Activated T-cell treated with anti-CD3 and anti-CD28 coated beads for 48 hours (primary cell): ENCODE measurements at regions not wholly inside any gene's neighbourhood (a gene's known extent, or its start where the extent isn't known, plus 50 kb on each side); places are given as distances from the start of the nearest gene placed in this dataset.

ENCODE experiments used
- DNase-seq: peaks from one replicate; pipeline ENCODE4 v3.0.0-alpha.2; 2020; ENCODE audit warnings: low read depth

DNA sequence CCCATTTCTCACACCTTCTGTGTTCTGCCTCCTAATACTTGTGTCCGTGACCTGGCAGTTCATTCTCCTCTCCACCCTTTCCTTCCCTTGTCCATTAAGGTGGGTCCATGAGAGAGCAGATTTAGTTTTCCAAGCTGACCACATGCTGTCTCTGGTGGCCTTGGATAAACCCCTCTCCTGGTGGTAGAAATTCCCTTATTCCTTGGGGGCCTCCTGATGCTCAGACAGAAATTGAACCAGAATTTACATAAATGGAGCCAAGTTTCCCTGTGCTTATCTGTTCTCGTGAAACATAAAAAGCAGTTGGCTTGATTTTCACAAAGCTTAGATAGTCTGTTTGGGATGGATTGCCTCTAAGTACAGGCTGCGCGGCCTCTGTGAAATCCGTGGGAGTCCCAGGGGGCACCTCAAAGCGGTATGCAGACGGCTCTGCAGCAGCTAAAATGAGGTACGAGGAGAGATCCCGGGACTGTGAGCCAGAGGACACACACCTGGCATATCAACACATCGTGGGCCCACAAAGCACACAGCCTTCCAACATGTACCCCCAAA lies 101.0 kb upstream of the NMNAT3 start:
- no peak for DNase-seq

DNA sequence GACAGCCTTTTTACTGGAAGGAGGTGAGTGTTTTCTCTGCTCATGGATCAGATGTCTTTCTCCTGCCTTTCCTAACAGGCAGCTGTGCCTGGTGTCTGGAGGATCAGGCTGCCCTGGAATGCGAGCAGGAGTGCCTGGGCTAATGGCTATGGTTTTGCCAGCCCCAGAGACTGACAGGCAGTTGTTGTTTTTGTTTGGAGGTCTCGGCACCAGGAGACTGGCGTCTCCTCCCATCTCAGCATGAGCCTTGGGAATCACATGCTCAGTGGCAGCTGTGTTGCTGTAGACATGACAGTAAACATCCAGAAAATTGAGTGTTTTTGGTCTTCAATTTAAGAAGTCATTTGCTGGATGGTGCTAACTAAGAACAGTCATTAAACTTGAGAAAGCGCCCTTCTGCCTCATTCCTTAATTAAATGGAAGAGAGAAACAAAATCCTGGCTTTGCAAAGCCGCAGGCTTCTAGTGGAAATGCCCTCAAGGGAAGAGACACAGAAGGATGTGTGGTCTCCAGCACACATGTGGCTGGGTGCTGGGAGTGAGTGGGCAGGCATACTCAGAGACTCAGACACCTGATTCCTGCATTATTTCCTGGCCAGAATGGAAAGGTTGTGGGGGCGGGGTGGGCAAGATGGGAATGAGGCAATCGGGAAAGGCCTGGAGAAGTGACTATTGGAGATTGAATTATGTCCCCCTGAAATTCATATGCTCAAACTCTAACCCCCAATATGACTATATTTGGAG lies 97.0 kb upstream of the NMNAT3 start:
- no peak for DNase-seq

DNA sequence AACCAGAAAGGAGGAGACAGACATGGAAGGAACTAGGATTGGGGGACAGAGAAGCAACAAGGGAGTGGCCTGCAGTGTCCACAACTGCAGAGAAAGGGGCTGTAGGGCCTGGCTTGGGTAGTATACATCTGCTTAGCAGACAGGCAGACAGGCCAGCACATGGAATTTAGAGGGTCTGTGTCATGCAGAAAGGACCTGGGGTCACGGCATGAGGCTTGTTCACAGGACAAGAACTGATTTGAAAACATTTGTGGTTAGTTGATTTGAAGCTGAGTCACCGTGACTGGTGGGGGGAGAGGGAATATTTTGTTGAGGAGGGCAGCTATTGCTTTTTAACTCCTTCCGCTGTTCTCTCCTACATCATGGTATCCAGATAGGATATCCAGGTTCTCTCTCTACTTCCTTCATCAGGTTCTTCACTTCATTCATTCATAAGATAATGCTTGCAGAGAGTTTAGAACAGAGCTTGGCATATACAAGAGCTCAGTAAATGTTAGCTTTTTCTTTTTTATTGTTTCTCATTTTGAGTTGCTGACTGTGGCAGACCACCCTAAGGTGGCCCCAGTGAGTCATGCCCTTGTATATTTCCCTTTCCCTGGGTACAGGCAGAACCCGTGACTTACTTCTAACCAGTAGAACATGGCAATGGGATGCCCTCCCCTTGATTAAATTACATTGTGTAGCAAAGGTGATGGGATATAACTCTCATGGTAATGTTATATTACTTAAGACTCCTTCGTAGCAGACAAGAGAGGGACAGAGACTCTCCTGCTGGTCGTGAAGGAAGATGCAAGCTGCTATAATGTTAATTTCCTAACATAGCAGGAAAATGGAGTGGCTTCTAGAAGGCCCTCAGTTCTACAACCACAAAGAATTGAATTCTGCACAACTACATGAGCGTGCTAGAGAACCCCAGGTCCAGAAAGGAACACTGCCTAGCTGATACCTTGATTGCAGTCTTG lies 95.0 kb upstream of the NMNAT3 start:
- no peak for DNase-seq

DNA sequence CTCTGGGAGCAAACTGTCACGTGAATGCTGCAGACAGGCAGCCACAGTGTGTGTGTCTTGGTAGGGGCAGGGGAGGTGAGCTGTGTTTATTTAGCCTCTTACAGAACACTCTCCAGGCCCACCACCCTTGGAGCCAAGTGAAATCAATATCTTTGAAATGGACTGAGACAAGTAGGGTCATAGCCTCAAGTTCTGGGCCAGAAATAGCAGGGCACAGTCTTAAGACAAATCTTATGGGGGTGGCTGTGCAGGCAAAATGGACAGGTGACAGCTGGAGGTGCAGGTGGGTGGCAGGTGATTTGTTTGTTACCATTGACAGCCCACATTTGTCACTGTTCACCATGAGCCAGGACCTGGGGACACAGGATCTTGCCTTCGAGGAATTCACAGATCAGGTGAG lies 93.6 kb upstream of the NMNAT3 start:
- DNase-seq, result no peak

DNA sequence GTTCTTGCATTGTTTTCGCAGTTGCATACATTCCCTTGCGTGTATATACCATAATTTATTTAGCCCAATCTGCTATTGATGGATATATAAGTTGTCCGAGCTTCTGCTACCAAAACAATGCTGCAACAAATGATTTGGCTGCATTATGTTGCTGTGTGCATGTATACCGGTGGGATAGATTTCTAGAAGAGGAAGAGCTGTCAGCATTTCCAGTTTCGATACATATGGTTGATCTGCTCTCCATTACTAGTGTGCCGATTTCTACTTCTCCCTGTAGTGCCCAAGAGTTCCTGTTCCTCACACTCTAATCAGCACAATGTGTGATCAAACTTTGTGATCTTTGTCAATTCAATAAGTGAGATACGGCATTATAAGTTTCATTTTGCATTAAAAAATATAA lies 92.8 kb upstream of the NMNAT3 start:
- no peak for DNase-seq

DNA sequence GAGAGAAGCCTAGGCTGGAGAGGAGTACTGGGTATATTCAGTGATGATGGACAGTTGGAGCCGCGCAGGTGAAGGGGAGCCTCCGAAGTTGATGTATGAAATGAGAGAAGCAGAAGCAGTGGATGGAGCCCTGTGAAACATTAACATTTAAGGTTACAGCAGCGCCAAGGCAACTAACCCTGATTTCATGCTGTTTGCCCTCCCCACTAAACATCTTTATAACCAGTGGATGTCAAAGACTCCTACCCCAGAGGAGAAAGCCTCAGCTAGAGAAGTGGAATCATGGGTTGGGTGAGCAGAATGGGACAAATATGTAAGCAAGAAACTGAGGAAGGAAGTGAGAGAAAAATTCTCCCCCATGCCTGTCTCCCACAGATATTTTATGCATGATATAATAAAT lies 92.0 kb upstream of the NMNAT3 start:
- no peak for DNase-seq

DNA sequence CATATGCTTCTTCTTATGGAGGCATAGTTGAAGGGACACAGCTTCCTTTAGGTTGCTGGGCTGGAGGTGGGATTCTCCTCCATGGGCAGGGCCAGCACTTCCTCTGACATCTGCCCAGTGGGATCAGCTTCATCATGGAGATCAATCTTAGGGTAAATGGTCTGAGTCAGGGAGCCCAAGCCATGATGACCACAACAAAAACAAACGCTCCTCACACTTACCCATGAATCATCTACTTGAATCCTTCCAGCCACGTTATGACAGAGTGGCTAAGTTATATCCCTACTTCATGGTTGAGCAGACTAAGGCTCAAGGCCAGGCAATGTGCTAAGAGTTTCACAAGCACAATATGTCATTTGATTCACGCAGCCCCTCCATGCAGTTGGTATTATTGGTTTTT lies 87.2 kb upstream of the NMNAT3 start:
- no peak for DNase-seq

DNA sequence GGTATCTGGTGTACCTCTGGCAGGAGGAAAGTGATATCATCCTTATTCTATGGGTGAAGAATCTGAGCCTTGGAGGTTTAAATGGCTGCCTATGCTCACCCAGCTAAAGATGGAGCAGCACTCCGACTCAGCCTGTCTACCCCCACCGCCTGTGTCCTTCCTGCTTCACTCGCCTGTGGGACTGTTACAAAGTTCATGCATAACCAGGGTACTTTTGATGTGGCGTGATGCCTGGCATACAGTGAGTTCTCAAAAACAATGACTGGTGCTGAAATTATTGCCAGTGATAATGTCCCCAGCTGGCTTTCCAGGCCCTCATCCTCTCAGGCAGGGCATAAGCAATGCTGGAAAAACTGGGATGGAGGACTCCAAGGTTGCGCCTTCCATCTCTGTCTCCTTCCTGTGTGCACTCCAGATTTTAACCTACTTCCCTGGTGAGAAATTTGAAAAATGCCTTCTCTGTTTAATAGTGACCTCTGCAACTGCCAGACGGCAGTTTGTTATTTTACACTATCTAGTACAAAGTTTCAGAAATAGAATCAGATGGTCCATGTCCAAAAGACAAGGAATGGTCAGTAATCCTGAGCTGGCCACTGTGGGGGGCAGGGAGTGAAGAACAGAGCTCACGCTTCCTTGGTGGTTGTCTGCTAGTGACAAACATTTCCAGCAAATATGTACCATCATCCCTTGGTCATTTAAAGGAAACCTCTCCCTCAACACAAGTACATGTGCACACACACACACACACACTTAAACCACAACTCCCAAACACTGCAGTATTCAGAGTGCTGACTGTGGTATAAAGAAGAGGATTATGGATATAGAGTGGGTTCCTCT lies 86.5 kb upstream of the NMNAT3 start:
- no peak for DNase-seq

DNA sequence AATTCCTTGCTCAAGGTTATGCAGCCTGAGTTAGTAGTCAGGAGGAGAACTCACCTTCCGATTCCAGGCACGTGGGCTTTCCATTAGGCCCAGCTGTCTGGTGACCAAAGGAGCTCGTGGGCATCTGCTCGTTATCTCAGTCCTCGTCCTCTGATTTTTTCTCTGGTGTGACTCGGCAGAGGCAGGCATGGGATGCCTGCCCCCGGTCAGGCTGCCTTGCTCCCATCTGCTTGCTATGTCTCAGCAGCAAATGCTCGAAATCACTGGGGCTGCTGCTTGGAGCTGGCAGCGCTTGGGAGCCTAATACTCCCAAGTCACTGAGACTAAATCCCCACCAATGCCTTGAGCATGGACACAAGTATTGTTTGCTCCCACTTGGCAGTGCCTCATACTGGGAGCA lies 84.5 kb upstream of the NMNAT3 start:
- no peak for DNase-seq

DNA sequence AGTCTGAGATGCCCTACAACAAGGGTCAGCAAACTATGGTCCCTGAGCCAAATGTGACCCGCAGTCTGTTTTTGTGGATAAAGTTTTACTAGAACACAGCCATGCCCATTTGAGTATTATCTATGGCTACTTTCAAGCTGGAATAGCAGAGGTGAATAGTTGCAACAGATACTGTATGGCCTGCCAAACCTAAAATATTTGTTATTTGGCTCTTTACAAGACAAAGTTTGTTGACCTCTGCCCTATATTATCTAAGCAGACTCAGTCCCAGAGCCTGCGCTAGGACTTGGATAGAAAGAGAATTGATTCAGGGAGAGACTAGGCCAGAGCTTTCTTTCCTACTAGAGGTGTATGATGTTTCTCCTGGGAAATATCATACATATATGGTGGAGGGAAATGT lies 81.7 kb upstream of the NMNAT3 start:
- no peak for DNase-seq

DNA sequence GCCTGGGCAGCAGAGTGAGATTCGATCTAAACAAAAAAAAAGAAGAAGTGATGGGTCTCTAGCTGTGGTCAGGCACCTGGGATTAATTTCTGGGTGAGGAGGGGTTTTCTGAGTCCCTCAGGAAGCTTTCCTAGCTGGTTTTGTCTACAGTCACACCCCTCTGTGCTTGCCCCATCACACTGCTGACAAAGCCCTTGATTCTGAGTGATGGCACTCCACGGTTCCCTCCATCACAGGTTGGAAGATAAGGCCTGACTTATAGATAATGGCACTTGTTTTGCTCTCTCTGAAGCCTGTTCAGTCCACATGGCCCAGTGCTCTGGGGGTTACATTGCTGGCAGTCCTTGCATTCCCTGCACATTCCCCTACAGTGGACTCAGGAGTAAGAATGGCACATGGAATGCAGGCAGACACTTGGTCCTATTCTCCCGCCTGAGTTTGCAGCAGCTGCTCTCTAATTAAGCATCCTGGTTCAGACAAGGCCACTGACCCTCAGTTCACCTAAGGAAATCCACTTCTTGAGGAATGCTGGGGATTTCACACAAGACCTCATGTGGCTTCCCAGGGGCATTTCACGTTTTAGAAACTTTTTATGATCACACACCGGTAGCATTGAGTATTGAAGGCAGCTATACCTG lies 81.0 kb upstream of the NMNAT3 start:
- DNase-seq, result no peak

DNA sequence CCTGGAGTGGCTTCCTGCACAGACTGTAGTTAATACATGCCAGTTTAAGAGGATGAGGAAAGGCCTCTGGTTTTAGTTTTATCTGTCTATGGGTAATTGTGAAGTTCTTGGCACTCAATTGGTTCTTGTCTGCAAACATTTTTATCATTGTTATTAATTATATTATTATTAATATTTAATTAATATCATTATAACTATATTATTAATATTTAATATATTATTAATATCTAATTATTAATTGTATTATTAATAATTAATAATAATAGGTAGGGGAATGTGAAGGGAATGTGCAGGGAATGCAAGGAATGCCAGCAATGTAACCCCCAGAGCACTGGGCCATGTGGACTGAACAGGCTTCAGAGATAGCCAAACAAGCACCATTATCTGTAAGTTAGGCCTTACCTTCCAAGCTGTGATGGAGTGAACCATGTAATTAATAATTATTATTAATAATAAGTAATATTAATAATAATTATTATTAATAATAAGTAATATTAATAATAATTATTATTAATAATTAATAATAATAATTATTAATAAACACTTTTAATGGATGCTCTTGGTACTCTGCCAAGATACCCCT lies 79.8 kb upstream of the NMNAT3 start:
- no peak for DNase-seq

DNA sequence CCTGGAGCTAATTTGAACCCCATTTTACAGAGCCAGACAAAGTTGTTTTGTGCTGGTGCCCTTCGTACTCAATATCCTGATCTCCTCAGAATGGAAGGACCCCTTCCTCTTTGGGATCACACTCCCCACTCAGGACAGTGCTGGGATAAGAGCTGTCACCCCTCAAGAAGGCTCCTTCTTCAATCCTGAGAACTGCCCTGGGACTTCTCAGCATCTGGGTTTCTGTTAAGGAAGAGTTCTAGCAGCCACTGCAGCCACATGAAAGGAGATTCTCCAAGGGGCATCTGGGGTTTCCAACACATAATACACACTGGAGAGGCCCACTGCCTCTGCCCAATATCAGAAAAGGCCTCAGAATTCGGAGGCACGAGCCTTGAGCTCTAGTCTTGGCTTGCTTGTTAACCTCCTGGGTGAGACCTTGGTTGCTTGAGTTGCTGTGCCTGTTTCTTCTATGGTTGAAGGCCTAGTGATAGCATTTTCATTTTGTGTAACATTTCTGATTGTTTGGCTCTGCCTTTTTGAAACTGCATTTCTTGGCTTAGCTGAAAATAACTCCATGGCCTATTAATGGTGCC lies 78.8 kb upstream of the NMNAT3 start:
- no peak for DNase-seq

DNA sequence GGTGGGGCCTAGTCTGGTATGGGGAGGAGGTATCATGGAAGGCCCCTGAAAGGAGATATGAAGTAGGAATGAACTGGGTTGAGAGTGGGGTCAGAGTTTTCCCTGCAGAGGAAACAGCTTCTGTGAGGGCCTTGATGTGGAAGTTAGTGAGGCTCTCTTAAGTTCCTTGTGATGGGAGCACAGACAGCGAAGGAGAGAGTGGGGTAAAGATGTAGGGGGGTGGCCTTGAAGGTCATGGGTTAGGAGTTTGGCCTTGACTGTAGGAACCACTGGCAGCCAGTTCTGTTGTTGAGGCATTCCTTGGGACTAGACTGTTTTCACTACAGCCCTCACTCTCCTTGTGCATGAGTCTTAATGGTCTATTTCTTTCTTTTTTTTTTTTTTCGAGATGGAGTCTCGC lies 77.8 kb upstream of the NMNAT3 start:
- no peak for DNase-seq

DNA sequence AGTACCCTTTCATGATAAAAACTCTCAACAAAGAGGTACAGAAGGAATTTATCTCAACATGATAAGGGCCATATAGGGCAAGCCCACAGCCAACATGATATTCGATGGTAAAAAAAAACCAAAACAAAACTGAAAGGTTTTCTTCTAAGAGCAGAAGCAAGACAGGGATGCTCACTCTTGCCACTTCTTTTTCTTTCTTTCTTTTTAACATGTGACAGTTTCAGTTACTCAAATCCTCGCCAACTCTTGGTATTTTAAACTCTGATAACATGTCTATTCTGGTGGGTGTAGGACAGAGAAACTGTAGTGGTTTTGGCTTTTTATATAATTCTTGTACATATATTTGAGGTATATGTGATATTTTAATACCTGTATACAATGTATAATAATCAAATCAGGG lies 74.0 kb upstream of the NMNAT3 start:
- no peak for DNase-seq

DNA sequence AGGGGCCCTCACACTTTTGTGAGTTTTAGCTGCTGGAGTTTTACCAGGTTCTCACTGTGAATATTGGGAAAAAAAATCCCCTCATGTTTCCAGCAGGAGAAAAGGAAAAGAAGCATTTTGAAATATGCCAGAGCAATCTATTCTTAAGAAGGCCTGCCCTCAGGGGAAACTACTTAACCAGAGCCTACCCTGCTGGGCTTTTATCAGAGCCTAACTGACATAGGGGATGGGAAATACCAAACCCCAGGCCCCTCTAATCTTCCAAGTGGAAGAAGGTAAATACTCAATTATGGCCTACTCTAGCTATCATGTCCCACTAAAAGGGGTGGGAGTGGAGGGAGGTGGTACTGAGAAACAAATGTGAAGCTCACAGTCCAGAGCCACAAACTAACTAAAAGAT lies 68.7 kb upstream of the NMNAT3 start:
- DNase-seq, result no peak

DNA sequence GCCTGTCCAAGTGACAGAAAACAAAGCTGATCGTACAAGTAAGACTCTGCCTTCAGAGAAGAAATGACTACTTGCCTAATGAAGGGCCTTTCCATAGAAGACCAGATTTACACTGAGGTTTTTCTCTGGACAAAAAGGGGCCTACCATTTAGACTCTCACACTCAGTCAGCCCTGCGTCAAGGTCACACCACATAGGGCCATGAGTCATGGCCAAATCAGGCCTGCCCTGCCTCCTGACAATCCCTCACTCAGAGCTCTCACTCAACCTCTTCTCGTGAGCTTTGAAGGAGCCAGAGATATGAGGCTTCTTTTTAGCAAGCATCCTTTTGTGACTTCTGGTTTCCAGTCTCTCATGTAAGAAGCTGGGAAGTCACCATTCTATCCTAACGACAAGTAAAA lies 68.1 kb upstream of the NMNAT3 start:
- DNase-seq, result no peak

DNA sequence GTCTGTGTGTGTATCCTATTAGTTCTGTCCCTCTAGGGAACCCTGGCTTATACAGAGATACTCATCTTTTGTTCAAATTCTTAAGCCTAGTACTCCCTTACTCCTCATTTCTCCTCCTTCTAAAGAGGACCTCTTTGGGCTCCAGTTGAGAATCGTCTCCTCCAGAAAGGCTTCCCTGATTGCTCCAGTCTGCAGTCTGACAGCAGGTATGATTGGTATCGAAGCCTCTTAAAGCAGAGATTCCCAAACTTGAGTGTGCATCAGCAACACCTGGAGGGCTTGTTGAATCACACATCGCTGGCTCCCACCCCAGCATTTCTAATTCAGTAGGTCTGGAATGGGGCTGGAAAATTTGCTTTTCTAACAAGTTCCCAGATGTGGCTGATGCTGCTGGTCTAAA lies 60.9 kb upstream of the NMNAT3 start:
- no peak for DNase-seq

DNA sequence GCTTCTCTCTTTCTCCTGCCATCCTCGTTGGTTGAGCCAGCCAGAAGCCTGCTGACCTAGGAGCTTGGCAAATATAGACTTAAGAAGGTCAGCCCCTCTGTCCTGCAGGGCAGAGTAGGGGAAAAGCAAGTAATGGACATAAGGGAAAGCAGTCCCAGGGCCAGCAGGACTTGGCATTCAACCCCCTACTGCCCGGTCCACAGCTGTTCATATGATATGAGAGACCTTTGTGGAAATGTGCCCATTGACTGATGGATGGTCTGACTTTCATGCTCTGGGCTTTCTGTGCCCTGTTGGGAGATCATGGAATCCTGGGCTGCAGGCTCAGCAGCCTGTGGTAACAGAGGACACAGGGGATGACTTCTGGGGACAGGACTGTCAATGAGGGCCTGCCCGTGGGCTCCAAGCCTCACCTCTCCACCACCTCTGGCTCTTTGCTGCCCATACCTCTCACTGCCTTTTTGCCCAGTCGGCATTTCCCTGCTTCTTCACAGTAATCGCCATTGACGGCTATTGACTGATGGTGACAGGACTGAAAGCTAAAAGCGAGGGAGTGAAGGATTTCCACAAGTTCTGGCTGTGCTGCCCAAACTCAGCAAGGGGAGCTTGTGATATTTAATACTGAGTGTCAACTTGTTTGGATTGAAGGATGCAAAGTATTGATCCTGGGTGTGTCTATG lies 60.0 kb upstream of the NMNAT3 start:
- no peak for DNase-seq

DNA sequence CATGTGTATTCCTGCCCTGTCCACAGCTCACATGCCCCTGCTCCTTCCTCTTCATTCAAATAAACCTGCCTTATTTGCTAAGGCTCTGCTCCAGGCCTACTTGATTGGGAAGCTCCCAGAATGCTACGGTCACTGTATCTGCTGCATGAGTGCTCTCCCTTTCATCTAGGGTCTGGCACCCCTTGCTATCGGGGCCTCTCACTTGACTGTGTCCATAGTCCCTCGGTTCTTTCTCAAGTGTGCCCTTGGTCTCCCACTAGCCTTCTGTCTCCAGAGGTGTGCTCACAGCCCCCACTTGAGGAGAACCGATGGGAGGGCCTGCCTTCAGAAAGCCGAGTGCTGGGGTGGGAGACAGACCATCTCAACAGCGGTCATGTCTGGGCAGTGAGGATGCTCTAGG lies 57.4 kb upstream of the NMNAT3 start:
- no peak for DNase-seq
